Neuron (in vitro differentiated cells): ENCODE measurements at regions not wholly inside any gene's neighbourhood (a gene's known extent, or its start where the extent isn't known, plus 50 kb on each side); places are given as distances from the start of the nearest gene placed in this dataset.

Experiments
- H2AFZ ChIP-seq: one replicate; pipeline ENCODE4 v1.6.1; 2013; ENCODE audit warnings: low read depth, mild to moderate bottlenecking, inconsistent platforms, low read length, moderate library complexity
- H3K27me3 ChIP-seq: one replicate; pipeline ENCODE4 v1.6.1; 2013; ENCODE audit warnings: low read length; ENCODE audit not compliant: insufficient read depth
- H3K36me3 ChIP-seq: one replicate; pipeline ENCODE4 v1.6.1; 2013; ENCODE audit warnings: low read length; ENCODE audit not compliant: insufficient read depth
- H3K4me1 ChIP-seq: one replicate; pipeline ENCODE4 v1.6.1; 2013; ENCODE audit warnings: low read length; ENCODE audit not compliant: insufficient read depth
- H3K4me3 ChIP-seq: 2 replicates; pipeline ENCODE4 v1.5.1; 2013; ENCODE audit warnings: mild to moderate bottlenecking, low read length, moderate library complexity
- H3K9me3 ChIP-seq: one replicate; pipeline ENCODE4 v1.6.1; 2013; ENCODE audit warnings: low read length

GRCh38 chr7:33738260-33738935, 166.9 kb upstream of the BMPER start:
- H3K27me3 ChIP-seq, result no peaks in the 10 kb centered on the region
- H3K4me3 ChIP-seq, result no peak overlapping the region
- H3K9me3 ChIP-seq, result no peaks in the 10 kb centered on the region
- no peaks in the 10 kb centered on the region for H3K36me3 ChIP-seq
- H3K4me1 ChIP-seq, result no peaks in the 10 kb centered on the region
- H2AFZ ChIP-seq, result no peak overlapping the region

GRCh38 chr7:33739286-33739685, 166.1 kb upstream of the BMPER start:
- Histone ChIP-seq H3K9me3 (no peaks in the 10 kb centered on the region), H2AFZ (no peak overlapping the region), H3K27me3 (no peaks in the 10 kb centered on the region), H3K36me3 (no peaks in the 10 kb centered on the region), H3K4me1 (no peaks in the 10 kb centered on the region), H3K4me3 (no peak overlapping the region)

GRCh38 chr7:33742521-33742920, 162.8 kb upstream of the BMPER start:
- Histone ChIP-seq H3K4me1 (no peaks in the 10 kb centered on the region), H3K27me3 (no peaks in the 10 kb centered on the region), H3K36me3 (no peaks in the 10 kb centered on the region), H2AFZ (no peak overlapping the region), H3K4me3 (no peak overlapping the region), H3K9me3 (no peaks in the 10 kb centered on the region)

- no peaks in the 10 kb centered on the region for H3K27me3 ChIP-seq
- no peak overlapping the region for H2AFZ ChIP-seq
- no peak overlapping the region for H3K4me3 ChIP-seq
- H3K36me3 ChIP-seq, result no peaks in the 10 kb centered on the region
- no peaks in the 10 kb centered on the region for H3K4me1 ChIP-seq
- H3K9me3 ChIP-seq, result no peaks in the 10 kb centered on the region
These were observed 162.2 kb upstream of the BMPER start for GRCh38 chr7:33742999-33743587.

- Histone ChIP-seq H3K36me3 (no peaks in the 10 kb centered on the region), H3K4me1 (no peaks in the 10 kb centered on the region), H3K9me3 (no peaks in the 10 kb centered on the region), H3K27me3 (no peaks in the 10 kb centered on the region), H3K4me3 (no peak overlapping the region), H2AFZ (no peak overlapping the region)
These were observed 161.7 kb upstream of the BMPER start for GRCh38 chr7:33743594-33743993.

GRCh38 chr7:33744293-33745075, 160.9 kb upstream of the BMPER start:
- no peak overlapping the region for H3K4me3 ChIP-seq
- H3K36me3 ChIP-seq, result no peaks in the 10 kb centered on the region
- H3K27me3 ChIP-seq, result no peaks in the 10 kb centered on the region
- no peaks in the 10 kb centered on the region for H3K9me3 ChIP-seq
- H3K4me1 ChIP-seq, result no peaks in the 10 kb centered on the region
- H2AFZ ChIP-seq, result no peak overlapping the region

GRCh38 chr7:33745934-33746333, 159.4 kb upstream of the BMPER start:
- Histone ChIP-seq H2AFZ (no peak overlapping the region), H3K9me3 (no peaks in the 10 kb centered on the region), H3K27me3 (no peaks in the 10 kb centered on the region), H3K4me1 (no peaks in the 10 kb centered on the region), H3K36me3 (no peaks in the 10 kb centered on the region), H3K4me3 (no peak overlapping the region)

- no peaks in the 10 kb centered on the region for H3K9me3 ChIP-seq
- no peak overlapping the region for H3K4me3 ChIP-seq
- H3K27me3 ChIP-seq, result no peaks in the 10 kb centered on the region
- no peaks in the 10 kb centered on the region for H3K4me1 ChIP-seq
- H2AFZ ChIP-seq, result no peak overlapping the region
- no peaks in the 10 kb centered on the region for H3K36me3 ChIP-seq
These were observed 156.5 kb upstream of the BMPER start for GRCh38 chr7:33748793-33749192.

GRCh38 chr7:33750177-33750576, 155.2 kb upstream of the BMPER start:
- Histone ChIP-seq H3K4me1 (no peaks in the 10 kb centered on the region), H2AFZ (no peak overlapping the region), H3K27me3 (no peaks in the 10 kb centered on the region), H3K4me3 (no peak overlapping the region), H3K9me3 (no peaks in the 10 kb centered on the region), H3K36me3 (no peaks in the 10 kb centered on the region)

- no peaks in the 10 kb centered on the region for H3K4me1 ChIP-seq
- no peaks in the 10 kb centered on the region for H3K27me3 ChIP-seq
- H3K36me3 ChIP-seq, result no peaks in the 10 kb centered on the region
- no peaks in the 10 kb centered on the region for H3K9me3 ChIP-seq
- H3K4me3 ChIP-seq, result no peak overlapping the region
- H2AFZ ChIP-seq, result no peak overlapping the region
These were observed 153.9 kb upstream of the BMPER start for GRCh38 chr7:33751443-33751842.

GRCh38 chr7:33753881-33754525, 151.3 kb upstream of the BMPER start:
- H2AFZ ChIP-seq, result no peak overlapping the region
- no peak overlapping the region for H3K4me3 ChIP-seq
- no peaks in the 10 kb centered on the region for H3K36me3 ChIP-seq
- no peaks in the 10 kb centered on the region for H3K9me3 ChIP-seq
- no peaks in the 10 kb centered on the region for H3K4me1 ChIP-seq
- H3K27me3 ChIP-seq, result no peaks in the 10 kb centered on the region

- Histone ChIP-seq H2AFZ (no peak overlapping the region), H3K27me3 (no peaks in the 10 kb centered on the region), H3K9me3 (no peaks in the 10 kb centered on the region), H3K4me1 (no peaks in the 10 kb centered on the region), H3K36me3 (no peaks in the 10 kb centered on the region), H3K4me3 (no peak overlapping the region)
These were observed 150.1 kb upstream of the BMPER start for GRCh38 chr7:33754933-33755928.
